GM12872 (cell line): ENCODE measurements at regions not wholly inside any gene's neighbourhood (a gene's known extent, or its start where the extent isn't known, plus 50 kb on each side); places are given as distances from the start of the nearest gene placed in this dataset.

Experiments used
- CTCF ChIP-seq: IDR thresholded peaks from 3 replicates; pipeline ENCODE4 v1.5.1; 2011; ENCODE audit warnings: low read depth, mild to moderate bottlenecking, low read length, moderate library complexity; ENCODE audit not compliant: insufficient read depth

GRCh38 chr9:90469865-90470387, 172.7 kb downstream of the DIRAS2 start:
- TF ChIP-seq CTCF: no peak

- TF ChIP-seq CTCF: no peak
Measured at GRCh38 chr9:90476058-90476457, 166.6 kb downstream of the DIRAS2 start.

GRCh38 chr9:90477535-90477934, 165.1 kb downstream of the DIRAS2 start:
- TF ChIP-seq CTCF: no peak

GRCh38 chr9:90478821-90479220, 163.8 kb downstream of the DIRAS2 start:
- no peak for TF ChIP-seq CTCF

GRCh38 chr9:90485028-90485427, 157.6 kb downstream of the DIRAS2 start:
- TF ChIP-seq CTCF: no peak

- no peak for TF ChIP-seq CTCF
Measured at GRCh38 chr9:90489066-90489465, 153.6 kb downstream of the DIRAS2 start.

- no peak for TF ChIP-seq CTCF
Measured at GRCh38 chr9:90499761-90500160, 142.9 kb downstream of the DIRAS2 start.
